ENCODE measurements at regions not wholly inside any gene's neighbourhood (a gene's known extent, or its start where the extent isn't known, plus 50 kb on each side); places are given as distances from the start of the nearest gene placed in this dataset.

- H3K9me2 ChIP-seq (replicated peaks; ENCODE audit: control insufficient read depth, low read length): no peaks in the 10 kb centered on the region
- no peaks in the 10 kb centered on the region for H3K79me2 ChIP-seq (ENCODE audit: control insufficient read depth, low read length)
- H3K27ac ChIP-seq (ENCODE audit: low read depth, low read length): no peak overlapping the region
- no peaks in the 10 kb centered on the region for H4K20me1 ChIP-seq (ENCODE audit: control insufficient read depth, insufficient read depth, low read depth, low read length)
- H3K4me2 ChIP-seq (ENCODE audit: low read length): no peak overlapping the region
- no peaks in the 10 kb centered on the region for H3K36me3 ChIP-seq (ENCODE audit: control insufficient read depth, low read length)
- TF ChIP-seq CTCF (IDR thresholded peaks at IDR 0.05; ENCODE audit: low read depth, low read length, poor library complexity, severe bottlenecking) (no peak), EZH2phosphoT487 (IDR thresholded peaks at IDR 0.05; ENCODE audit: borderline replicate concordance, low read length) (no peak)
- no peaks in the 10 kb centered on the region for H3K9me3 ChIP-seq (ENCODE audit: control insufficient read depth, insufficient read depth, low read length)
- no peaks in the 10 kb centered on the region for H3K4me1 ChIP-seq (ENCODE audit: control insufficient read depth, low read length)
- no peaks in the 10 kb centered on the region for H3F3A ChIP-seq (ENCODE audit: control insufficient read depth, insufficient read depth)
- H3K4me3 ChIP-seq (ENCODE audit: low read length): no peak overlapping the region
- H3K27me3 ChIP-seq (ENCODE audit: control insufficient read depth, low read length): no peaks in the 10 kb centered on the region
Measured at GRCh38 chr2:8098476-8099266, 583.2 kb upstream of the ID2 start.

DNA sequence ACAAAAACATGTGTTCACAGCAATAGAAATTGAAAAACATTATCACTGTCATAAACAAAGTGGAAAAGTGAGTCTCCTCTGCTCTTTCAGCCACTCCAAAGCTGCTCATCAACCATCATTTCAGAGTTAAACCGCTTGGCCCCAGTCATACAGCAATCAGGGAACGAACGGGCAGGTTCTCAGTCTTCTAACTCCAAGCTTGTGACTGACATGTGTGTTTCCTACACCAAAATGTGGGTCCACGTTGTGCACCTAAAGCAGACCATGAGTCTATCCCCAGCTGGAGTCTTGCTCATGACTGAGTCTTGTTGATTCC, 582.6 kb upstream of the ID2 start:
- Histone ChIP-seq H3F3A (ENCODE audit: control insufficient read depth, insufficient read depth) (no peaks in the 10 kb centered on the region), H3K4me1 (ENCODE audit: control insufficient read depth, low read length) (no peaks in the 10 kb centered on the region), H3K79me2 (ENCODE audit: control insufficient read depth, low read length) (no peaks in the 10 kb centered on the region), H3K9me3 (ENCODE audit: control insufficient read depth, insufficient read depth, low read length) (no peaks in the 10 kb centered on the region), H3K36me3 (ENCODE audit: control insufficient read depth, low read length) (no peaks in the 10 kb centered on the region), H4K20me1 (ENCODE audit: control insufficient read depth, insufficient read depth, low read depth, low read length) (no peaks in the 10 kb centered on the region), H3K27me3 (ENCODE audit: control insufficient read depth, low read length) (no peaks in the 10 kb centered on the region), H3K4me3 (ENCODE audit: low read length) (no peak overlapping the region), H3K27ac (ENCODE audit: low read depth, low read length) (no peak overlapping the region), H3K4me2 (ENCODE audit: low read length) (no peak overlapping the region), H3K9me2 (replicated peaks; ENCODE audit: control insufficient read depth, low read length) (no peaks in the 10 kb centered on the region)
- TF ChIP-seq EZH2phosphoT487 (IDR thresholded peaks at IDR 0.05; ENCODE audit: borderline replicate concordance, low read length): no peak
- no peak for TF ChIP-seq CTCF (IDR thresholded peaks at IDR 0.05; ENCODE audit: low read depth, low read length, poor library complexity, severe bottlenecking)

- Histone ChIP-seq H3K4me1 (ENCODE audit: control insufficient read depth, low read length) (no peaks in the 10 kb centered on the region), H3K4me3 (ENCODE audit: low read length) (no peak overlapping the region), H3K27me3 (ENCODE audit: control insufficient read depth, low read length) (no peaks in the 10 kb centered on the region), H3K36me3 (ENCODE audit: control insufficient read depth, low read length) (no peaks in the 10 kb centered on the region), H3K9me2 (replicated peaks; ENCODE audit: control insufficient read depth, low read length) (no peaks in the 10 kb centered on the region), H3F3A (ENCODE audit: control insufficient read depth, insufficient read depth) (no peaks in the 10 kb centered on the region), H3K27ac (ENCODE audit: low read depth, low read length) (no peak overlapping the region), H3K9me3 (ENCODE audit: control insufficient read depth, insufficient read depth, low read length) (no peaks in the 10 kb centered on the region), H3K79me2 (ENCODE audit: control insufficient read depth, low read length) (no peaks in the 10 kb centered on the region), H4K20me1 (ENCODE audit: control insufficient read depth, insufficient read depth, low read depth, low read length) (no peaks in the 10 kb centered on the region), H3K4me2 (ENCODE audit: low read length) (no peak overlapping the region)
- TF ChIP-seq EZH2phosphoT487 (IDR thresholded peaks at IDR 0.05; ENCODE audit: borderline replicate concordance, low read length) (no peak), CTCF (IDR thresholded peaks at IDR 0.05; ENCODE audit: low read depth, low read length, poor library complexity, severe bottlenecking) (no peak)
Measured at GRCh38 chr2:8101614-8102277, 580.1 kb upstream of the ID2 start.

All from DOHH2 (cell line).